Colonic mucosa (tissue), 4 donors: ENCODE measurements at regions not wholly inside any gene's neighbourhood (a gene's known extent, or its start where the extent isn't known, plus 50 kb on each side); places are given as distances from the start of the nearest gene placed in this dataset.
A peak's percentile ranks its signal among the peaks of the same experiment; 100 is the strongest.
"Not testable (repeated sequence)": the region's sequence is repeated elsewhere in the genome, so short reads cannot be mapped to it uniquely, and the experiment has no call there.

Experiments used
- DNase-seq: peaks from one replicate; pipeline ENCODE4 v3.0.0-alpha.2; 2020
- H3K27ac ChIP-seq: fragments of 200-600 bp; one replicate; pipeline ENCODE4 v1.8.0; 2021
- H3K27me3 ChIP-seq: fragments of 200-600 bp; one replicate; pipeline ENCODE4 v1.8.0; 2021
- H3K36me3 ChIP-seq: fragments of 200-600 bp; one replicate; pipeline ENCODE4 v1.8.0; 2021
- H3K4me1 ChIP-seq: fragments of 200-600 bp; one replicate; pipeline ENCODE4 v1.8.0; 2021; ENCODE audit warnings: mild to moderate bottlenecking
- H3K4me3 ChIP-seq: fragments of 200-600 bp; one replicate; pipeline ENCODE4 v1.8.0; 2021
- H3K9ac ChIP-seq, 2 donors: one replicate each; pipeline ENCODE4 v1.7.0; 2013; ENCODE audit warnings: control low read depth in 2 of 2, low read depth in 2 of 2, low read length in 2 of 2
- H3K9me3 ChIP-seq: fragments of 200-600 bp; one replicate; pipeline ENCODE4 v1.8.0; 2021
- CTCF ChIP-seq: fragments of 200-600 bp; IDR thresholded peaks from one replicate; pipeline ENCODE4 v1.8.0; 2022; ENCODE audit warnings: antibody characterized with exemption, mild to moderate bottlenecking
- intact Hi-C: fragments of 100-400 bp; cut with DNase I; formaldehyde crosslinking; loops from one replicate; pipeline ENCODE4 v1.14.1; 2022
- donor health status: healthy.
- donor health status: DM: no; HTN: no; CAD: no.
- donor health status: DM: no; HTN: no; CAD: no.

GRCh38 chr17:68102318-68102758, 66.8 kb downstream of the KPNA2 start:
- H3K9me3 ChIP-seq: no peaks in the 10 kb centered on the region
- peak overlapping the region; percentile 81 to 91 for H3K9ac ChIP-seq
- H3K4me1 ChIP-seq: no peaks in the 10 kb centered on the region
- DNase-seq: peak; percentile 60
- H3K27ac ChIP-seq: peak overlapping the region; percentile 80
- intact Hi-C loops: no loop called here
- H3K4me3 ChIP-seq: peak overlapping the region; percentile 89
- no peak for TF ChIP-seq CTCF
- no peaks in the 10 kb centered on the region for H3K27me3 ChIP-seq
- no peaks in the 10 kb centered on the region for H3K36me3 ChIP-seq

- TF ChIP-seq CTCF: no peak
- no peak for DNase-seq
- Histone ChIP-seq H3K27me3 (no peaks in the 10 kb centered on the region), H3K4me3 (peak overlapping the region; percentile 89), H3K9me3 (no peaks in the 10 kb centered on the region), H3K36me3 (no peaks in the 10 kb centered on the region), H3K4me1 (no peaks in the 10 kb centered on the region), H3K27ac (no peak overlapping the region), H3K9ac (peak overlapping the region in 1 of 2 donors; percentile 19)
- intact Hi-C loops: no loop called here
Measured at GRCh38 chr17:68103148-68103547, 67.6 kb downstream of the KPNA2 start.

- DNase-seq: no peak
- Histone ChIP-seq H3K4me1 (no peaks in the 10 kb centered on the region), H3K27ac (no peak overlapping the region)
Measured at GRCh38 chr17:68106085-68106484, 70.5 kb downstream of the KPNA2 start.

GRCh38 chr17:68107373-68107772, 71.8 kb downstream of the KPNA2 start:
- Histone ChIP-seq H3K9ac (no peak overlapping the region), H3K9me3 (no peaks in the 10 kb centered on the region), H3K4me3 (no peak overlapping the region), H3K4me1 (no peaks in the 10 kb centered on the region), H3K27ac (no peak overlapping the region), H3K27me3 (no peaks in the 10 kb centered on the region), H3K36me3 (no peaks in the 10 kb centered on the region)
- intact Hi-C loops: no loop called here
- DNase-seq: no peak
- no peak for TF ChIP-seq CTCF

More at GRCh38 chr17:68106085-68106484, 70.5 kb downstream of the KPNA2 start:
- intact Hi-C loops: no loop called here
- H3K9me3 ChIP-seq: no peaks in the 10 kb centered on the region
- no peaks in the 10 kb centered on the region for H3K27me3 ChIP-seq
- no peak for TF ChIP-seq CTCF
- no peak overlapping the region for H3K9ac ChIP-seq
- H3K36me3 ChIP-seq: no peaks in the 10 kb centered on the region
- no peak overlapping the region for H3K4me3 ChIP-seq

- no peak for TF ChIP-seq CTCF
- H3K27me3 ChIP-seq: no peaks in the 10 kb centered on the region
- DNase-seq: no peak
- H3K9me3 ChIP-seq: no peaks in the 10 kb centered on the region
- H3K4me3 ChIP-seq: no peak overlapping the region
- no peaks in the 10 kb centered on the region for H3K4me1 ChIP-seq
- H3K27ac ChIP-seq: no peak overlapping the region
- H3K36me3 ChIP-seq: no peaks in the 10 kb centered on the region
- intact Hi-C loops: no loop called here
- H3K9ac ChIP-seq: no peak overlapping the region
Measured at GRCh38 chr17:68108313-68109000, 72.9 kb downstream of the KPNA2 start.

GRCh38 chr17:68109404-68109803, 73.9 kb downstream of the KPNA2 start:
- H3K27me3 ChIP-seq, H3K27ac ChIP-seq, H3K4me1 ChIP-seq, intact Hi-C loops, H3K36me3 ChIP-seq, DNase-seq, H3K9ac ChIP-seq, H3K4me3 ChIP-seq, H3K9me3 ChIP-seq: not testable (repeated sequence)

GRCh38 chr17:68116211-68116610, 80.7 kb downstream of the KPNA2 start:
- H3K27ac ChIP-seq, H3K4me3 ChIP-seq, intact Hi-C loops, H3K4me1 ChIP-seq, H3K27me3 ChIP-seq, H3K9me3 ChIP-seq, H3K9ac ChIP-seq, DNase-seq, H3K36me3 ChIP-seq: not testable (repeated sequence)
